ENCODE measurements at regions not wholly inside any gene's neighbourhood (a gene's known extent, or its start where the extent isn't known, plus 50 kb on each side); places are given as distances from the start of the nearest gene placed in this dataset.

- no peak for DNase-seq (ENCODE audit: low read depth in 1 of 2, low spot score in 1 of 2)
- no peaks in the 10 kb centered on the region for H3K27me3 ChIP-seq (ENCODE audit: insufficient read depth, poor library complexity, severe bottlenecking)
- H3K4me3 ChIP-seq (replicated peaks; ENCODE audit: insufficient read depth, low read length) = no peak overlapping the region
- no peak for TF ChIP-seq POLR2AphosphoS5 (IDR thresholded peaks at IDR 0.05; ENCODE audit: low read depth)
- TF ChIP-seq REST (IDR thresholded peaks at IDR 0.05; ENCODE audit: insufficient replicate concordance, low read depth) = no peak
- TF ChIP-seq GABPA (IDR thresholded peaks at IDR 0.05; ENCODE audit: low read depth) = no peak
- no peak for TF ChIP-seq SPI1 (IDR thresholded peaks at IDR 0.05; ENCODE audit: borderline replicate concordance, low read depth)
- no peak for TF ChIP-seq CTCF (IDR thresholded peaks at IDR 0.05; ENCODE audit: insufficient read depth, low read length)
- no peak overlapping the region for H3K27ac ChIP-seq (replicated peaks)
Observed at GRCh38 chr3:102255736-102256135, 179.1 kb upstream of the ZPLD1 start.

- TF ChIP-seq GABPA (IDR thresholded peaks at IDR 0.05; ENCODE audit: low read depth) (no peak), SPI1 (IDR thresholded peaks at IDR 0.05; ENCODE audit: borderline replicate concordance, low read depth) (no peak), REST (IDR thresholded peaks at IDR 0.05; ENCODE audit: insufficient replicate concordance, low read depth) (no peak), POLR2AphosphoS5 (IDR thresholded peaks at IDR 0.05; ENCODE audit: low read depth) (no peak), CTCF (IDR thresholded peaks at IDR 0.05; ENCODE audit: insufficient read depth, low read length) (no peak)
- DNase-seq (ENCODE audit: low read depth in 1 of 2, low spot score in 1 of 2) = no peak
- Histone ChIP-seq H3K27ac (replicated peaks) (no peak overlapping the region), H3K4me3 (replicated peaks; ENCODE audit: insufficient read depth, low read length) (no peak overlapping the region), H3K27me3 (ENCODE audit: insufficient read depth, poor library complexity, severe bottlenecking) (peaks cover 2% of the 10 kb centered on the region)
Observed at GRCh38 chr3:102258666-102259227, 176.1 kb upstream of the ZPLD1 start.

GRCh38 chr3:102259663-102260062, 175.2 kb upstream of the ZPLD1 start:
- peaks cover 2% of the 10 kb centered on the region for H3K27me3 ChIP-seq (ENCODE audit: insufficient read depth, poor library complexity, severe bottlenecking)
- no peak overlapping the region for H3K27ac ChIP-seq (replicated peaks)
- DNase-seq (ENCODE audit: low read depth in 1 of 2, low spot score in 1 of 2) = no peak
- no peak overlapping the region for H3K4me3 ChIP-seq (replicated peaks; ENCODE audit: insufficient read depth, low read length)
- TF ChIP-seq POLR2AphosphoS5 (IDR thresholded peaks at IDR 0.05; ENCODE audit: low read depth) (no peak), CTCF (IDR thresholded peaks at IDR 0.05; ENCODE audit: insufficient read depth, low read length) (no peak), SPI1 (IDR thresholded peaks at IDR 0.05; ENCODE audit: borderline replicate concordance, low read depth) (no peak), GABPA (IDR thresholded peaks at IDR 0.05; ENCODE audit: low read depth) (no peak), REST (IDR thresholded peaks at IDR 0.05; ENCODE audit: insufficient replicate concordance, low read depth) (no peak)

Data from HL-60 (cell line).